ENCODE measurements at regions not wholly inside any gene's neighbourhood (a gene's known extent, or its start where the extent isn't known, plus 50 kb on each side); places are given as distances from the start of the nearest gene placed in this dataset.
A peak's percentile ranks its signal among the peaks of the same experiment; 100 is the strongest.
"Not testable (repeated sequence)": the region's sequence is repeated elsewhere in the genome, so short reads cannot be mapped to it uniquely, and the experiment has no call there.

- DNase-seq (ENCODE audit: low read depth in 2 of 2) = not testable (repeated sequence)
Observed at GRCh38 chr4:142897518-142897917, 51.4 kb upstream of the INPP4B start.

- no peak for DNase-seq (ENCODE audit: low read depth in 2 of 2)
Observed at GRCh38 chr4:142900622-142901021, 54.5 kb upstream of the INPP4B start.

GRCh38 chr4:142901166-142901662, 55.1 kb upstream of the INPP4B start:
- DNase-seq (ENCODE audit: low read depth in 2 of 2) = peak; percentile 7 to 8

GRCh38 chr4:142903617-142904016, 57.5 kb upstream of the INPP4B start:
- DNase-seq (ENCODE audit: low read depth in 2 of 2) = not testable (repeated sequence)

- no peak for DNase-seq (ENCODE audit: low read depth in 2 of 2)
Observed at GRCh38 chr4:142909908-142910307, 63.8 kb upstream of the INPP4B start.

GRCh38 chr4:142913034-142913433, 66.9 kb upstream of the INPP4B start:
- no peak for DNase-seq (ENCODE audit: low read depth in 2 of 2)

GRCh38 chr4:142913461-142914030, 67.4 kb upstream of the INPP4B start:
- peak; percentile 34 to 41 for DNase-seq (ENCODE audit: low read depth in 2 of 2)

- DNase-seq (ENCODE audit: low read depth in 2 of 2) = no peak
Observed at GRCh38 chr4:142917678-142918077, 71.6 kb upstream of the INPP4B start.

GRCh38 chr4:142922720-142923119, 76.6 kb upstream of the INPP4B start:
- DNase-seq (ENCODE audit: low read depth in 2 of 2) = no peak

GRCh38 chr4:142923619-142924018, 77.5 kb upstream of the INPP4B start:
- no peak for DNase-seq (ENCODE audit: low read depth in 2 of 2)

GRCh38 chr4:142925161-142925560, 79.1 kb upstream of the INPP4B start:
- DNase-seq (ENCODE audit: low read depth in 2 of 2) = no peak

GRCh38 chr4:142927721-142928120, 81.6 kb upstream of the INPP4B start:
- DNase-seq (ENCODE audit: low read depth in 2 of 2) = no peak

GRCh38 chr4:142929526-142929925, 83.4 kb upstream of the INPP4B start:
- no peak for DNase-seq (ENCODE audit: low read depth in 2 of 2)

- no peak for DNase-seq (ENCODE audit: low read depth in 2 of 2)
Observed at GRCh38 chr4:142933207-142933606, 87.1 kb upstream of the INPP4B start.

GRCh38 chr4:142940425-142941330, 94.6 kb upstream of the INPP4B start:
- DNase-seq (ENCODE audit: low read depth in 2 of 2) = no peak

- no peak for DNase-seq (ENCODE audit: low read depth in 2 of 2)
Observed at GRCh38 chr4:142944565-142944964, 98.5 kb upstream of the INPP4B start.

GRCh38 chr4:142952821-142953580, 106.9 kb upstream of the INPP4B start:
- no peak for DNase-seq (ENCODE audit: low read depth in 2 of 2)

- DNase-seq (ENCODE audit: low read depth in 2 of 2) = no peak
Observed at GRCh38 chr4:142954415-142954814, 108.3 kb upstream of the INPP4B start.

GRCh38 chr4:142955501-142955900, 109.4 kb upstream of the INPP4B start:
- no peak for DNase-seq (ENCODE audit: low read depth in 2 of 2)

- DNase-seq (ENCODE audit: low read depth in 2 of 2) = no peak
Observed at GRCh38 chr4:142959173-142959572, 113.1 kb upstream of the INPP4B start.

- no peak for DNase-seq (ENCODE audit: low read depth in 2 of 2)
Observed at GRCh38 chr4:142960126-142960525, 114.0 kb upstream of the INPP4B start.

Measured in fibroblast of skin of left quadriceps (primary cell).